Ovary (tissue), 7 donors: ENCODE measurements at regions not wholly inside any gene's neighbourhood (a gene's known extent, or its start where the extent isn't known, plus 50 kb on each side); places are given as distances from the start of the nearest gene placed in this dataset.

Experiments
- DNase-seq, 5 donors: peaks; one replicate each; pipeline ENCODE4 v3.0.0-alpha.2; 2019 to 2020
- H3K27ac ChIP-seq, 2 donors: fragments of 200-600 bp; one replicate each; pipeline versions ENCODE4 v1.5.1 to v1.8.0; 2019 to 2022
- H3K27me3 ChIP-seq: fragments of 200-600 bp; one replicate; pipeline ENCODE4 v1.8.0; 2022
- H3K36me3 ChIP-seq: fragments of 200-600 bp; sonication (generic); one replicate; pipeline ENCODE4 v1.5.1; 2019
- H3K4me1 ChIP-seq: one replicate; pipeline ENCODE4 v1.8.1; 2013; ENCODE audit warnings: mild to moderate bottlenecking, moderate library complexity; ENCODE audit not compliant: insufficient read depth
- H3K4me3 ChIP-seq: fragments of 200-600 bp; sonication (generic); one replicate; pipeline ENCODE4 v1.5.1; 2017
- H3K9me3 ChIP-seq, 2 donors: fragments of 200-600 bp in 1 of 2; sonication (generic) in 1 of 2; one replicate each; pipeline versions ENCODE4 v1.5.1 to v1.8.1; 2013 to 2019; ENCODE audit warnings: mild to moderate bottlenecking in 1 of 2, moderate library complexity in 1 of 2
- CTCF ChIP-seq, 3 donors: fragments of 450-650 bp in 2 of 3; fragments of 200-600 bp in 1 of 3; IDR thresholded peaks; one replicate each; pipeline versions ENCODE4 v1.5.1 to v1.8.0; 2016 to 2022; ENCODE audit warnings: antibody characterized with exemption in 3 of 3, mild to moderate bottlenecking in 1 of 3
- EP300 ChIP-seq: sonication (generic); formaldehyde crosslinking; IDR thresholded peaks from one replicate; pipeline ENCODE4 v1.6.1; 2017; ENCODE audit warnings: antibody characterized with exemption
- POLR2A ChIP-seq: fragments of 450-650 bp; IDR thresholded peaks from one replicate; pipeline ENCODE4 v1.6.1; 2017; ENCODE audit warnings: antibody characterized with exemption, mild to moderate bottlenecking, moderate library complexity
- WGBS, 3 donors: extraction: QIAGEN DNeasy Blood & Tissue Kit in 1 of 3; methylation state at CpG; one replicate each; pipeline versions ENCODE4 v1.1.5 to v1.1.7; 2013 to 2017; 5-methylcytosine and 5-hydroxymethylcytosine counted together
- intact Hi-C, 4 donors: fragments of 100-400 bp; cut with DNase I; formaldehyde crosslinking; loops; one replicate each; pipeline versions ENCODE4 v1.11.0 to v1.15.1; 2022 to 2023
- donor health status: DM: no; HTN: no; CAD: no; lungs with moderate emphysema.
- donor health status: DM: no; HTN: no; CAD: no.
- donor health status: Bipolar disorder and iron deficiency.
- donor health status: DM: no; HTN: no; CAD: no.
- donor health status: DM: yes; HTN: yes; CAD: no.

- intact Hi-C loops, result no loop called here
- H3K4me1 ChIP-seq, result no peaks in the 10 kb centered on the region
- TF ChIP-seq EP300 (no peak), CTCF (IDR thresholded peaks at IDR 0.05) (no peak), POLR2A (no peak)
- no peaks in the 10 kb centered on the region for H3K27me3 ChIP-seq
- DNase-seq, result no peak
- H3K9me3 ChIP-seq, result no peaks in the 10 kb centered on the region
- no peaks in the 10 kb centered on the region for H3K36me3 ChIP-seq
- no peak overlapping the region for H3K4me3 ChIP-seq
- H3K27ac ChIP-seq, result no peak overlapping the region
Measured at GRCh38 chr15:62726461-62726860, 316.1 kb upstream of the TPM1 start.

- intact Hi-C loops, result no loop called here
- no peaks in the 10 kb centered on the region for H3K27me3 ChIP-seq
- H3K4me1 ChIP-seq, result no peaks in the 10 kb centered on the region
- no peak overlapping the region for H3K27ac ChIP-seq
- H3K36me3 ChIP-seq, result no peaks in the 10 kb centered on the region
- TF ChIP-seq EP300, result no peak
- no peak for TF ChIP-seq POLR2A
- TF ChIP-seq CTCF (IDR thresholded peaks at IDR 0.05), result no peak
- H3K4me3 ChIP-seq, result no peak overlapping the region
- DNase-seq, result no peak
- H3K9me3 ChIP-seq, result no peaks in the 10 kb centered on the region
- 94 to 96% (median 94%) methylated on average over 2 of the region's 2 CpGs for WGBS, 3 donors
Measured at GRCh38 chr15:62727501-62727900, 315.0 kb upstream of the TPM1 start.

DNA sequence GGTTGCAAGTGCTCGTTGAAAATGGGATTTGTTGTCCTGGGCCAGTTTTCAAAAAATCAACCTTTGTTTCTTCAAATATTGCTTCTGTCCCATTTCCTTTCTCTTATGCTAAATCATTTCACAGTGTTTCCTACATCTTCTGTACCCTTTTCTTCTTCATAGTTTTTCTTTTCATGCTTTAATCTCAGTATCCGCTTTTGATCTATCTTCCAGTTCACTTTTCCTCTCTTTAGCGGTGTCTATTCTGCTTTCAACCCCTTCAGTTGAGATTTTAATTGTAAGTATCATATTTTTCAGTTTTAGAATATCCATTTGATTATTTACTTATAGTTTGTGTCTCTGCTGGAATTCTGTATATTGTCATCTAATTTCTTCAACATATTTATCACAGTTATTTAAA lies 311.7 kb upstream of the TPM1 start:
- H3K27ac ChIP-seq, result no peak overlapping the region
- H3K9me3 ChIP-seq, result no peaks in the 10 kb centered on the region
- H3K27me3 ChIP-seq, result no peaks in the 10 kb centered on the region
- no peak overlapping the region for H3K4me3 ChIP-seq
- no peak for TF ChIP-seq CTCF (IDR thresholded peaks at IDR 0.05)
- TF ChIP-seq POLR2A, result no peak
- no peak for TF ChIP-seq EP300
- no peaks in the 10 kb centered on the region for H3K4me1 ChIP-seq
- intact Hi-C loops, result no loop called here
- no peaks in the 10 kb centered on the region for H3K36me3 ChIP-seq
- no peak for DNase-seq
- 94 to 96% (median 94%) methylated on average over 3 of the region's 3 CpGs for WGBS, 3 donors

GRCh38 chr15:62732078-62732477 lies 310.5 kb upstream of the TPM1 start:
- H3K36me3 ChIP-seq, result no peaks in the 10 kb centered on the region

More at GRCh38 chr15:62732078-62732477, 310.5 kb upstream of the TPM1 start:
- Histone ChIP-seq H3K4me3 (no peak overlapping the region), H3K27ac (no peak overlapping the region), H3K27me3 (no peaks in the 10 kb centered on the region), H3K9me3 (no peaks in the 10 kb centered on the region), H3K4me1 (no peaks in the 10 kb centered on the region)
- TF ChIP-seq EP300 (no peak), POLR2A (no peak), CTCF (IDR thresholded peaks at IDR 0.05) (no peak)
- WGBS, 3 donors, result 95 to 100% (median 97%) methylated on average over 3 of the region's 3 CpGs
- DNase-seq, result no peak
- intact Hi-C loops, result no loop called here
